BE2C (cell line): ENCODE measurements at regions not wholly inside any gene's neighbourhood (a gene's known extent, or its start where the extent isn't known, plus 50 kb on each side); places are given as distances from the start of the nearest gene placed in this dataset.

Experiments
- DNase-seq: peaks from one replicate; pipeline ENCODE4 v3.0.0-alpha.2; 2020
- H3K27me3 ChIP-seq: fragments of 250-450 bp; sonication (Bioruptor Pico); 2 replicates; pipeline ENCODE4 v1.5.1; 2020; ENCODE audit warnings: mild to moderate bottlenecking
- H3K36me3 ChIP-seq: fragments of 250-450 bp; sonication (Bioruptor Pico); 2 replicates; pipeline ENCODE4 v1.5.1; 2020; ENCODE audit warnings: mild to moderate bottlenecking
- H3K4me1 ChIP-seq: fragments of 250-450 bp; sonication (Bioruptor Pico); 2 replicates; pipeline ENCODE4 v1.5.1; 2020
- H3K4me3 ChIP-seq: 2 replicates; pipeline ENCODE4 v1.5.1; 2011; ENCODE audit warnings: low read depth, low read length
- H3K9me3 ChIP-seq: fragments of 250-450 bp; sonication (Bioruptor Pico); 2 replicates; pipeline ENCODE4 v1.5.1; 2020
- CTCF ChIP-seq: IDR thresholded peaks from 2 replicates; pipeline ENCODE4 v1.5.1; 2012; ENCODE audit warnings: mild to moderate bottlenecking, low read depth, low read length

- H3K27me3 ChIP-seq, result peaks cover 4% of the 10 kb centered on the region; the same call in 1 of the 2 replicates
- no peaks in the 10 kb centered on the region for H3K9me3 ChIP-seq
- H3K4me3 ChIP-seq, result no peak overlapping the region
- H3K36me3 ChIP-seq, result no peaks in the 10 kb centered on the region
- TF ChIP-seq CTCF, result no peak
- DNase-seq, result no peak
- no peaks in the 10 kb centered on the region for H3K4me1 ChIP-seq
Observed at GRCh38 chr16:87222335-87222734, 94.9 kb downstream of the C16orf95 start.

- Histone ChIP-seq H3K9me3 (no peaks in the 10 kb centered on the region), H3K4me3 (no peak overlapping the region), H3K27me3 (peaks cover 10% of the 10 kb centered on the region), H3K36me3 (no peaks in the 10 kb centered on the region), H3K4me1 (no peaks in the 10 kb centered on the region)
- no peak for DNase-seq
- no peak for TF ChIP-seq CTCF
Observed at GRCh38 chr16:87223656-87224248, 93.4 kb downstream of the C16orf95 start.

- no peaks in the 10 kb centered on the region for H3K4me1 ChIP-seq
- TF ChIP-seq CTCF, result no peak
- no peaks in the 10 kb centered on the region for H3K36me3 ChIP-seq
- H3K27me3 ChIP-seq, result peaks cover 10% of the 10 kb centered on the region
- no peak overlapping the region for H3K4me3 ChIP-seq
- H3K9me3 ChIP-seq, result no peaks in the 10 kb centered on the region
- no peak for DNase-seq
Observed at GRCh38 chr16:87226926-87227295, 90.3 kb downstream of the C16orf95 start.

- no peak for TF ChIP-seq CTCF
- peaks cover 2% of the 10 kb centered on the region; the same call in 1 of the 2 replicates for H3K9me3 ChIP-seq
- no peaks in the 10 kb centered on the region for H3K36me3 ChIP-seq
- no peak overlapping the region for H3K4me3 ChIP-seq
- H3K27me3 ChIP-seq, result peaks cover 10% of the 10 kb centered on the region
- no peaks in the 10 kb centered on the region for H3K4me1 ChIP-seq
- DNase-seq, result no peak
Observed at GRCh38 chr16:87227296-87227951, 89.8 kb downstream of the C16orf95 start.

GRCh38 chr16:87228363-87228762 lies 88.8 kb downstream of the C16orf95 start:
- no peak overlapping the region for H3K4me3 ChIP-seq
- no peak for DNase-seq
- peaks cover 2% of the 10 kb centered on the region; the same call in 1 of the 2 replicates for H3K9me3 ChIP-seq
- H3K4me1 ChIP-seq, result no peaks in the 10 kb centered on the region
- no peaks in the 10 kb centered on the region for H3K36me3 ChIP-seq
- peaks cover 10% of the 10 kb centered on the region for H3K27me3 ChIP-seq
- TF ChIP-seq CTCF, result no peak
